Cardiac muscle cell (in vitro differentiated cells and primary cell): ENCODE measurements at regions not wholly inside any gene's neighbourhood (a gene's known extent, or its start where the extent isn't known, plus 50 kb on each side); places are given as distances from the start of the nearest gene placed in this dataset.

ENCODE experiments used
- DNase-seq, 2 donors: peaks; one replicate each; pipeline versions ENCODE4 v3.0.0 to v3.0.0-alpha.2; 2010 to 2017; ENCODE audit warnings: low read depth in 1 of 2, low spot score in 1 of 2
- H3K27ac ChIP-seq: fragments of 200-600 bp; sonication (generic); 2 replicates; pipeline ENCODE4 v1.5.1; 2016
- H3K27me3 ChIP-seq: fragments of 200-600 bp; sonication (generic); 2 replicates; pipeline ENCODE4 v1.6.0; 2016; ENCODE audit warnings: control low read depth
- H3K36me3 ChIP-seq: fragments of 200-600 bp; sonication (generic); 2 replicates; pipeline ENCODE4 v1.5.1; 2016; ENCODE audit warnings: control low read depth
- H3K4me1 ChIP-seq: fragments of 200-600 bp; sonication (generic); 2 replicates; pipeline ENCODE4 v1.8.1; 2017; ENCODE audit warnings: low read depth, mild to moderate bottlenecking, mixed run types
- H3K4me3 ChIP-seq: fragments of 200-600 bp; sonication (generic); 2 replicates; pipeline ENCODE4 v1.5.1; 2016; ENCODE audit warnings: mild to moderate bottlenecking
- H3K9me3 ChIP-seq: fragments of 200-600 bp; sonication (generic); 2 replicates; pipeline ENCODE4 v1.5.1; 2017; ENCODE audit warnings: low read depth, mild to moderate bottlenecking, control low read depth
- TF ChIP-seq, protein P1 (sequence below): IDR thresholded peaks from 2 replicates; pipeline ENCODE4 v1.5.1; 2012; ENCODE audit warnings: low read depth, mild to moderate bottlenecking, low read length

DNA sequence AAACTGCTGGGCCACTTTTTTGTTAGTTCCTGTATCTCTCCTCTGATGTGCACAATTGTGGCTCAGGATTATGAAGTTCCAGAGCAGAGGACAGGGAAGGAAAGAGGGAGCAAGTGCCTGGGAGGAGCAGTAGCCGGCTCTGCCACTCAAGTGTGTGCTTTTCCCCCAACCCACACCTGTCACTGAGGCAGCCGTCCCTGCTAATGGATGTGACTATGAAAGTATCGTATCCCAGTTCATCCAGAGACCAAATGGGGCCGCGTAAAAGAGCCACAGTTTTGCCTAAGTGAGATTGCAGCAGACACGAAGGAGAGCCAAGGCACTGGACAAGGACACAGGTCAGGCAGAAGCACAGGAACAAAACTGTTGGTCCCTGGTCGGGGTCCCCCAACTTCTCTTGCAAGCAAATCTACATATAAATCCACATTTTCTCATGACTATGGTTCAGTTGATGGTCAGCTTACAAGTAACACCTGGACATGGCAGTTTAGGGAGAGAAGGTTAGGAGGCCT lies 204.7 kb downstream of the RHOU start:
- Histone ChIP-seq H3K27ac (no peak overlapping the region), H3K4me1 (peaks cover 8% of the 10 kb centered on the region), H3K4me3 (no peak overlapping the region), H3K27me3 (no peaks in the 10 kb centered on the region), H3K9me3 (no peaks in the 10 kb centered on the region), H3K36me3 (no peaks in the 10 kb centered on the region)
- TF ChIP-seq, protein P1, sequence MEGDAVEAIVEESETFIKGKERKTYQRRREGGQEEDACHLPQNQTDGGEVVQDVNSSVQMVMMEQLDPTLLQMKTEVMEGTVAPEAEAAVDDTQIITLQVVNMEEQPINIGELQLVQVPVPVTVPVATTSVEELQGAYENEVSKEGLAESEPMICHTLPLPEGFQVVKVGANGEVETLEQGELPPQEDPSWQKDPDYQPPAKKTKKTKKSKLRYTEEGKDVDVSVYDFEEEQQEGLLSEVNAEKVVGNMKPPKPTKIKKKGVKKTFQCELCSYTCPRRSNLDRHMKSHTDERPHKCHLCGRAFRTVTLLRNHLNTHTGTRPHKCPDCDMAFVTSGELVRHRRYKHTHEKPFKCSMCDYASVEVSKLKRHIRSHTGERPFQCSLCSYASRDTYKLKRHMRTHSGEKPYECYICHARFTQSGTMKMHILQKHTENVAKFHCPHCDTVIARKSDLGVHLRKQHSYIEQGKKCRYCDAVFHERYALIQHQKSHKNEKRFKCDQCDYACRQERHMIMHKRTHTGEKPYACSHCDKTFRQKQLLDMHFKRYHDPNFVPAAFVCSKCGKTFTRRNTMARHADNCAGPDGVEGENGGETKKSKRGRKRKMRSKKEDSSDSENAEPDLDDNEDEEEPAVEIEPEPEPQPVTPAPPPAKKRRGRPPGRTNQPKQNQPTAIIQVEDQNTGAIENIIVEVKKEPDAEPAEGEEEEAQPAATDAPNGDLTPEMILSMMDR = no peak
- no peak for DNase-seq

DNA sequence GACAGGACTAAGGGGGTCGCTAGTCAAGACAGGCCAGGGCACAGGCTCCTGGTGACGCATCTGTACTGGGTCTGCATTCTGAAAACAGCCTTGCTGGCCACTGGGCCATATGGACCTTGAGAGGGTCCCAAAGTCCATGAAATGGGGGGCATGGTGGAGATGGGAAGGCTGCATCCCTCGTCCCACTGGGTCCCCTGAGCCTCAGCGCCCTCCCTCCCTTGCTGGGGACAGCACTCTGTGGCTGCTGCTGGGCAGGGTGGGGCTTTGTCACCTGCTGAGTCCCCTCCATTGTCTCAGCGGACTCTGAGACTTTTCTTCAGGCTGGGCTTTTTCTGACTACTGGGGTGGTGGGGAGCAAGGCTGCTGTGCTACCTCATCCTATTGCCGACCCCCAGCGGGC lies 205.2 kb downstream of the RHOU start:
- Histone ChIP-seq H3K27me3 (no peaks in the 10 kb centered on the region), H3K4me3 (no peak overlapping the region), H3K36me3 (no peaks in the 10 kb centered on the region), H3K27ac (no peak overlapping the region), H3K4me1 (peaks cover 8% of the 10 kb centered on the region), H3K9me3 (no peaks in the 10 kb centered on the region)
- no peak for DNase-seq
- TF ChIP-seq, protein P1 = no peak

DNA sequence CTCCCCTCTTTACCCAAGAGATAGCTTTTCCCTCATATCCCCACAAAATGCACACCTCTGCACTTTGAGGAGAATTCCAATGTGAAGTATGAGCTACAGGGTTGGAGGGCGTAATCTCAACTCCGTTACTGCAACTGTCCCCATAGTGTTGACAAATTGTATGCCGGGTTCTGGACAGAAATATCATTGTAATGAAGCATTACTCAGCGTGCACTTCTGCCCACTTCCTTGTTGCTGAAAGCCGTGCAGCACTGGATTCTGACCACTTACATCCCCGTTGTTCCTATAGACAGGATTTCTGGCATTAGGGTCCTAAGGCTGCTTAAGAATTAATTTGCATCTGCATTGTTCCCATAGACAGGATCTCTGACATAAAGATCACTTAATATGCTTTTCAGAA lies 205.6 kb downstream of the RHOU start:
- Histone ChIP-seq H3K27ac (no peak overlapping the region), H3K9me3 (no peaks in the 10 kb centered on the region), H3K4me1 (peaks cover 8% of the 10 kb centered on the region), H3K27me3 (no peaks in the 10 kb centered on the region), H3K4me3 (no peak overlapping the region), H3K36me3 (no peaks in the 10 kb centered on the region)
- TF ChIP-seq, protein P1 = no peak
- peak in 1 of 2 donors; percentile 43 for DNase-seq

DNA sequence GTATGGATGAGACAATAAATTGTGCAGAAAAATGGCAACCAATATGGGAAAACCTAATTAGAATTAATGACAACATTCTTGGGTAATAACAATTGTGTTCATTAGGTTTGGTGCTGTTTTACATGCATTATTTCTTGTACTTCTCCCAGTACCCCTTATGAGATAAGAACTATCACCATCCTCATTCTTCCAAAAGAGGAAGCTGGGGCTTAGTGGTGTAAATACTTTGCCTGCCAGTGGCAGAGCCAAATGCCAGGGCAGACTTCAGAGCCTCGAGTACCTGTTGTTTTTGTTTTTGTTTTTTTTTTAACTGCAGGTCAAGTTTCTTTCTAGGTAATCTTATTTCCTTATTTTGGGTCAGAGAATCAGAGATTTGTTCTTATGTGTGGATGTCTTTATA lies 206.4 kb downstream of the RHOU start:
- H3K36me3 ChIP-seq = no peaks in the 10 kb centered on the region
- TF ChIP-seq, protein P1 = no peak
- no peak overlapping the region for H3K4me3 ChIP-seq
- H3K27ac ChIP-seq = no peak overlapping the region
- no peaks in the 10 kb centered on the region for H3K9me3 ChIP-seq
- no peaks in the 10 kb centered on the region for H3K27me3 ChIP-seq
- peaks cover 8% of the 10 kb centered on the region for H3K4me1 ChIP-seq
- no peak for DNase-seq

DNA sequence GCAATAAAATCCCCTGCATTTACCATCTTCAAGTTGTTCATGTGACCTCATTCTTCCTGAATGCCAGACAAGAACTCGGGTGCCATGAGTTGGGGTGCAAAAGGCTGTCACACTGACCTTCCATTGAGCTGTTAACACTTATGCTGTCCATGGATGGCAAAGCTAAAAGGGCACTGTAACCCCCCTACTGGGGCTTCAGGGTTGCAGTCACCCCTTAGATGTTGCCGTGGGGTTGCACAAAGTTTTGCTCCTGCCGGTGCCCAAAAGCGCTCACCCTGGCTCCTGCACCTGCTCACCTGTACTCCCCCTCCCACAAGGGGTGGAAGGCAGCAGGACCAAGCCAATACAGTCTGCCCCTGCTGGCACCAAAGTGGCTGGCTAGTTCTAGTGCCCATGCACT lies 208.2 kb downstream of the RHOU start:
- no peak for DNase-seq
- Histone ChIP-seq H3K27ac (no peak overlapping the region), H3K4me1 (peaks cover 4% of the 10 kb centered on the region), H3K4me3 (no peak overlapping the region), H3K9me3 (no peaks in the 10 kb centered on the region), H3K27me3 (no peaks in the 10 kb centered on the region), H3K36me3 (no peaks in the 10 kb centered on the region)
- TF ChIP-seq, protein P1 = no peak

DNA sequence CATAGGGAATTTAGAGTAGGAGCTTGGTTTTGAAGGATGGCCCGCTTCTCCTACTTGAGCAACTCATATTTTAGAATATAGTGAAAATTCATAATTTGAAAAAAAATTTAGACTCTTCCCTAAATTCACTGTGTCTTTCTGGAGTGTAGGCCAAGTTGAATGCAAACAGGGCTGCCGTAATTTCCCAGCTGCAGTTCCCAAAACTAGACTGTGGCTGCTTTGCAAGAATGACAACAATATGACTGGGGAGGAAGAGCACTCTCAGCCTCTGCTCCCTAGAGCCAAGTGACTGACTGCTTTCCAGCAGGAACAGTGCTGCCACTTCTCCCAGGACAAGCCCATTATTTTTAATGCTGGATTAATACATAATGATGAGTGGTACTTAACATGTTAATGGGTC lies 209.0 kb downstream of the RHOU start:
- no peak for DNase-seq
- Histone ChIP-seq H3K27ac (no peak overlapping the region), H3K36me3 (no peaks in the 10 kb centered on the region), H3K9me3 (no peaks in the 10 kb centered on the region), H3K4me1 (no peaks in the 10 kb centered on the region), H3K4me3 (no peak overlapping the region), H3K27me3 (no peaks in the 10 kb centered on the region)
- TF ChIP-seq, protein P1 = no peak
